ENCODE measurements at regions not wholly inside any gene's neighbourhood (a gene's known extent, or its start where the extent isn't known, plus 50 kb on each side); places are given as distances from the start of the nearest gene placed in this dataset.

DNA sequence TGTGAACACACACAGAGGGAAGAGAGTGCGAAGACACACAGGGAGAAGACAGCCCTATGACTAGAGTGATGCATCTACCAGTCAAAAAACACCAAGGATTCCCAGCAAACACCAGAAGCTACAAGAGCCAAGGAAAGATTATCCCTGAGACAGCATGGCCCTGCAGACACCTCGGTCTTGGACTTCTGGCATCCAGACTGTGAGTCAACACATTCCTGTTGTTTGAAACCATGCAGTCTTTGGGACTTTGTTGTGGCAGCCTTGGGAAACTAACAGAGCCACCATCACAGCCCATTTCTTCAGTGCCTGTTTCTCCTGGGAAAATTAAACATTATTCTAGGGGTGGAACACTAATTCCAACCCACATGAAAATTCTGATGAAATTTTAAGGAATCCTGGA, 220.6 kb downstream of the GXYLT1 start:
- no peak for DNase-seq

GRCh38 chr12:41923351-41923750, 221.3 kb downstream of the GXYLT1 start:
- no peak for DNase-seq

DNA sequence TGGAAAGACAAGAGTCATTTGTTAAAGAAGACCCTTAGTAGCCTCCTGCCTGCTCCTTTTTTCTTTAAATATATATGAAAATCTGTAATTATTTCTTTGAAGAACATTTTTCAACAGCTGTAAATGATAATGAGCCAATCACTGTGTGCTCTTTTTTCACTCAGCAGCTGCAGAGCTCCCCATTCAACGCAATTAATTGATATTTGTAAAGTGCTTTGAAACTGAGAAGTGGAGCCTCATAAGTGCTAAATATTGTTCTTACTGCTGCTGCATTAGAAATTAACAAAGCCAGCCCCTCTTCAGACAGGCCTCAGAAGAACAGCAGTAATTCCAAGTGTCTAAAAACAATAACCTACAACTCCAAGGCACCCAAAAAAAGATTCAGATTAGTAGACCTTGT, 224.3 kb downstream of the GXYLT1 start:
- DNase-seq = no peak

GRCh38 chr12:41919526-41920261, 225.0 kb downstream of the GXYLT1 start:
- no peak for DNase-seq

- DNase-seq = no peak
Measured at GRCh38 chr12:41919048-41919447, 225.6 kb downstream of the GXYLT1 start.

DNA sequence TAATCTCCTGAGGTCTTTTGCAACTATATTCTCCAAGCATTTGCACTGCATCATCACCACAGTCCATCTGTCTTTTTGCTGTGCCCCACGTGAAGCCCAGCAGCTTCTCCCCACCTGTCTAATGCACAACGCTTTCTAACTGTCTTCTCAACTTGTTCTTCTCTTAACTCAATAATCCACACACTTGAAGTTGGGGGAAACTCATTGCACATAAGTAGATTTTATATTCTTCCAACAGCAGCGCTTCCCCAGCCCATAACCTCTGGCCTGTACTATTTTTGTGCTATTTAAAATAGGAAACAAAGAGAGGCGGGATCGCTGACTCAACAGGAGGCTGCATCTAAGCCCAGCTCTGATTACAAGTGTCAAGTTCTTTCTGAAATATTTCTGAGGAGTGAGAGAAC, 226.7 kb downstream of the GXYLT1 start:
- DNase-seq = no peak

DNA sequence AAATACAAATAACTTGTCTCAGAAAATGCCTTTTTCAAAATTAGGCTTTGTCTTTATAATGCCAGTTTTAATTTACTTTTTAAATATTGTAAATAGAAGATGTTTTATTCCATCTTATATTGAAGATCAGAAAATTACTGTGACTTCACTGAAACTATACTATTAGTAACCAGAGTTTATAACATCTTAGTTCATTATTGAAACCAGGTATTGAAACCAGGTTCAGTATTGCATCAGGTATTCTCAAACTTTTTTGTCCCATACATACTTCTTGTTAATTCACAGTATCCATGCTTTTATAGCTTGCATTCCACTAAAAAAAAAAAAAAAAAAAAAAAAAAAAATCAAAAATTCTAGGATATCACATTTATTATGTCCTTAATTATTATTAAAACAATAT, 227.5 kb downstream of the GXYLT1 start:
- DNase-seq = no peak

DNA sequence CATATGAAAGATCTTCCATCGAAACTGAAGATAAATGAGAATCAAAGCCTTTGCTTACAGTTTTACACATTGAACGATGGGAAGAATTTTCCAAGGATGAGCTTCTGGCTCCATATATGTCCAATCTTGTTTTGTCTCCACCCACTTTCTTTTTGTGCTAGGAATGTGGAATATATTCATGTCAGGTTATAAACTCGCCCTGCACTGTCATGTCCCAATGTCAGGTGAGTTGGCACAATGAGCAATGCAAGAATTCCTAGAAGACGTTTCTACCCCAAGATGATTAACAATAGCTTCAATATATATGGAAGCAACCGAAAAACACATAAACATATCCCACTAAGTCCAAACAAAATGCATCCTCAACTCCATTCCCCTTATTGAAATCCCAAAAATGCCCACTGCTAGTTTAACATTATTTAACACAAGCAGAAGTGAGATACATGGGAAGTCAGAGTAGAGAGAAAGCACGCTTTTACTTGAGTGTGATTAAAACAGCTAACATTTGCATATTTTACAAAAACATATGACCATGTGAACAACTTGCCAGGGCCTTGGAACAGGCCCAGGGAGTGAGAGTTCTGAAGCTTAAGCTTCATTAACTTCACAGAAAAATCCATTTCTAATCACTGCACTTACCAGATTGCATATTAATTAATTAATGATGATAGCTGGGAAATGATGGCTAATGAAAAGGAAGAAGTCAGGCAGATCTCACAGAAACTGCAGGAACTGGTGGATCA, 233.9 kb downstream of the GXYLT1 start:
- no peak for DNase-seq

GRCh38 chr12:41908206-41908605, 236.5 kb downstream of the GXYLT1 start:
- no peak for DNase-seq

GRCh38 chr12:41907550-41907949, 237.1 kb downstream of the GXYLT1 start:
- DNase-seq = no peak

- peak; percentile 23 for DNase-seq
Measured at GRCh38 chr12:41907021-41907420, 237.7 kb downstream of the GXYLT1 start.

- DNase-seq = no peak
Measured at GRCh38 chr12:41905759-41906297, 238.8 kb downstream of the GXYLT1 start.

GRCh38 chr12:41905073-41905758, 239.5 kb downstream of the GXYLT1 start:
- no peak for DNase-seq

DNA sequence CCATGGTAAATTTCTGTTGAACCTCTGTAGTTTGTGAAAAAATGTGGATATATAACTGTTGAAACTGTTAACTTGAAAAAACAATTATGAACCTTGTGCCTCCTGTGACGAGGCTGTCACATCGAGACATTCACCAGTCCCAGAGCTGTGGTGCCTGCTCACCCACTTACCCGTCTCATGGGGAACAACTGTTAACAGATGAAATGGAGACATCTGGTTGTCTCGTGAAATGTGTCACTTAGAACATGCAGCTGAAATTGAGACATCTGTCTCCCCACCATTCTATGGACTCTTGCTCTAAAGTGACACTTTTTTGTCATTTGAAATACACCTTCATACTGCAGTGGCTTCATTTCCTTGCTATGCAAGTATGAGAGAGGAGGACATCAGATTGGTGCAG, 240.6 kb downstream of the GXYLT1 start:
- DNase-seq = no peak

DNA sequence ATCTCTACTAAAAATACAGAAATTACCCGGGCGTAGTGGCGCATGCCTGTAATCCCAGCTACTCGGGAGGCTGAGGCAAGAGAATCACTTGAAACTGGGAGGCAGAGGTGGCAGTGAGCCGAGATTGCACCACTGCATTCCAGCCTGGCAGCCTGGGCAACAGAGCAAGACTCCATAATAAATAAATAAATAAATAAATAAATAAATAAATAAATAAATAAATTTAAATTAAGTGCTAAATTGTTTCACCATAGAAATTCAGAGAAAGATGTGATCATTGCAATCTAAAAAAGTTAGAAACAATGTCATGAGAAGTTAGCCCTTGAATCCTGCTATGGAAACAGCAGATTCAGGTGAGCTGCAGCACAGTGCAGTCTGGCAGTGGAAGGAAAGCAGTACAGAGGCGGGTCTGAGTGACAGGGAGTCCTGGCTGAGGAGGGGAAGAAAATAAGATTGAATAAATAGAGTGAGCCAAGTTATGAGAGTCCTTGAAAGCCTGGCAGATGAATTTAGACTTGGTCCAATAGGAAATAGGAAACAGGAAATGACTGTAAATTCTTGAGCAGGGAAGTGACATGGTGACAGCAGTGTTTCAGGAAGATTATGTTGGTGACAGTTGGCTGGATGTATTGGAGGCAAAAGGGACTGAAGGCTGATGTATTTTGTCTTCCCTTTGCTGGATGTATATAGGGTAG, 241.5 kb downstream of the GXYLT1 start:
- DNase-seq = no peak

DNA sequence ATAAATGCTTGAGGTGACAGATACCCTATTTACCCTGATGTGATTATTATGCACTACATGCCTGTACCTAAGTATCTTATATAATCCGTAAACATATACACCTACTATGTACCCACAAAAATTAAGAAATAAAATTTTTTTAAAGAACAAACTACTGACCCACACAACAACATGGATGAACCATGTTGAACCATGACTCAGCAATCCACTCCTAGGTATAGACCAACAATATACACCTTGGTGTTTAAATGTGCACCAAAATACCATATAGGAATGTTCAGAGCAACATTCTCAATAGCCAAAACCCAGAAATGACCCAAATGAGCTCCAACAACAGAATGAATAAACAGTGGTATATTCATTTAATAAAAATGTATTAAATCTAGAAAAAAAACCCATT, 245.1 kb downstream of the GXYLT1 start:
- DNase-seq = no peak

DNA sequence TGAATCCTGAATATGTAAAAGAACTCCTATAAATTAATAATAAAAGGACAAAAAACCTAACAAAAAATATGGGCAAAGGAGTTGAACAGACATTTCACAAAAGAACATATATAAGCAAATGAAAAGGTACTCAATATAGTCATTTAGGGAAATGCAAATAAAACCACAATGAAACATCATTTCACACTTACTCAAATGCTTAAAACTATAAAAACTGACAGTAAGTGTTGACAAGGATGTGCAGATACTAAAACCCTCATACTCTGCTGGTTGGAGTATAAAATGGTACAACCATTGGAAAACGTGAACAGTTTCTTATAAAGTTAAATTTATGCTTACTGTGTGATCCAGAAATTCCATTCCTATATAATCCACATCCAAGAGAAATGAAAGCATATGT, 247.1 kb downstream of the GXYLT1 start:
- no peak for DNase-seq

- DNase-seq = no peak
Measured at GRCh38 chr12:41893491-41893890, 251.2 kb downstream of the GXYLT1 start.

- DNase-seq = no peak
Measured at GRCh38 chr12:41892302-41892701, 252.4 kb downstream of the GXYLT1 start.

GRCh38 chr12:41891226-41891625, 253.4 kb downstream of the GXYLT1 start:
- no peak for DNase-seq

DNA sequence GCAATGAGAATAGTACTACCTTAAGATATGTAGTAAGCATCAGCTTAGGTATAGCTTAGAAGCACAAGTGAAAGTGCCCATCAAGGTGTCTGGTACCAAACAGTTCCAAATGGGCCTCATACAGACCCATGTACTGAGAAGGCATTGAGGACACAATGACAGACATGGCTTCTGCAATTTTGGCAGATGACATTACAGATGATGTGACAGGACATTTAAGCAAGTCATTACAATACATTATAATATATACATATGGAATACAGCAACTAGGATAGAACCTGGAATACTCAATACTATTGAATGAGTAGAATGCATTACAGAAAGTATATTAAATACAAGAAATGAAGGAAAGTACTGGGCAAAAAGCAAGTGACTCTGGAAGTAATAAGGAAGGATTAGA, 256.4 kb downstream of the GXYLT1 start:
- no peak for DNase-seq

DNA sequence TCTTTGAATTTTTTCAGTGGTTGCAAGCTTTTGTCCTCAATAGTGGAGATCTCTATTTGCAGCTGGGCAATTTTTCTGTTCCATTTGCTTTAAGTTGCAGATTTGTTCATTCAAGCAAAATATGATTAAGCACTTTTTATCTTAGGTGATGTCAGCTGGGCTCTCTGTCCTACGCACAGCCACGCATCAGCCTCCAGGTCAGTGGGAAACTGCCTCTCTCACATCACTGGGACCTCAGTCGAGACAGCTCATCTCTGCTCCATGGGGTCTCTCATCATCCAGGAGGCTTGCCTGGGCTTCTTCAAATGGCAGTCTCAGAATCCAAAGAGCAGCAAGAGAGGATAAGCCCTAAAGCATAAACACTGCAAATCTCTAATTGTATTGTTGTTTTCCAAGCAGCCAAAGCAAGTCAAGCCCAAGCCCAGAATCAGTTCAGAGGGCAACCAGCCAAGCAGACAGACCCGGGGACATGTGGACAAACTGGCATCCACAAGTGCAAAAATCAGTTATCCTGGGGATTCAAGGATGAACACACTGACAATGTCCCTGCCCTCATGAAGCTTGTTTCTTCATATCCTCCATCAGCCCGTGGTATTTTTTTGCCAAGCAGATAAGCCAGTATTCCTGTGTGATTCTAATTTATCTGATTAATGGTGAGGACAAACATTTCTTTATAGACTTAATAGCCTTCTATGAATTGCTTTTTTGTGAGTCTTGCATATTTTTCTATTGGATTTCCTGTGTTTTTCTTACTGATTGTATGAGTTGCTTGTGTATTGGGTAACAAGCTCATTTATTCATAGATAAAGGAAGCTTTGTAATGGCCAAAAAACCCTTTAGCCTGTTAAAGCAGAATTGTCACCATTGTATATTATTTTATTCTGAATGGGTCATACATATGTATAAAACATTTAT, 262.5 kb downstream of the GXYLT1 start:
- no peak for DNase-seq

All from DMS 273 treated with DMSO at 0.1 percent for 48 hours (cell line).